ENCODE measurements at regions not wholly inside any gene's neighbourhood (a gene's known extent, or its start where the extent isn't known, plus 50 kb on each side); places are given as distances from the start of the nearest gene placed in this dataset.

DNA sequence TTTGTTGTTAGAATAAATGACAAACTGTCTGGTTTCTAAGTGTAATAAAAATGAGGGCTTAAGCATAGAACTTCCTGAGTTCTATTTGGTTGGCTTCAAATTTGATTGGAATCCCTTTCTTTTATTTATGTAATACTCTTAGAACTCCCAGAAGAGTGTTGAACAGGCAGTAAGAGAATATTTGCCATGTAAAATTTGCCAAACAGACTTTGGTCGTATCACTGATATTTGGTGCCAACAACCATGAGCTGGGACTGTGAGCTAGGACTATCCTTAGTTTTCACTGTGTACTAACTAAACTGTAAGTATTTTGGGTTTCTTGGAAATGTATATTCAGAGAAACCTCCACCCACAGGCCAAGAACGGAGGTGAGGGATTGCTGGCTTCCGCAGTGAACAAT, 971.2 kb upstream of the SOX9 start:
- Histone ChIP-seq H3K27ac (no peak overlapping the region), H3K36me3 (no peaks in the 10 kb centered on the region), H3K4me1 (no peaks in the 10 kb centered on the region), H3K27me3 (no peaks in the 10 kb centered on the region), H3K4me3 (no peak overlapping the region), H3K9me3 (no peaks in the 10 kb centered on the region)
- DNase-seq: no peak
- TF ChIP-seq CTCF (IDR thresholded peaks at IDR 0.05) (no peak), POLR2A (IDR thresholded peaks at IDR 0.05) (no peak)

DNA sequence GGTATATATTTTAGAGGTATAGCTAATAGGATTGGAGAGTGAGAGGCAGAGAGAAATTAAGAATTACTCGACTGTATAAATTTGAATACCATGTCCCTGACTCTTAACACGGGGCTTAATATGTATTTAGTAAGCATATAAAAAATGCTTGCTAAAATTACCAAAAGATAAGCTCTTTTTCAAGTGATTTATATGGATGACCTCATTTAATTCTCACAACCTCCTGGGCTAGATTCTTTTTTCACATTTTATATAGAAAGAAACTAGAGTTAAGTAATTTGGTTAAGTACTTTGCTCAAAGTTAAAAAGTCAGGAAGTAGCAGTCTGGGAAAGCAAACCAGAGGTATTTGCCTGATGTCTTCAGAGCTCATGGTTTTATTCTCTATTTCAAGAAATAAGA, 963.5 kb upstream of the SOX9 start:
- no peaks in the 10 kb centered on the region for H3K9me3 ChIP-seq
- no peak for DNase-seq
- H3K27me3 ChIP-seq: no peaks in the 10 kb centered on the region
- H3K4me1 ChIP-seq: no peaks in the 10 kb centered on the region
- no peak overlapping the region for H3K4me3 ChIP-seq
- H3K27ac ChIP-seq: no peak overlapping the region
- TF ChIP-seq POLR2A (IDR thresholded peaks at IDR 0.05) (no peak), CTCF (IDR thresholded peaks at IDR 0.05) (no peak)
- H3K36me3 ChIP-seq: no peaks in the 10 kb centered on the region

DNA sequence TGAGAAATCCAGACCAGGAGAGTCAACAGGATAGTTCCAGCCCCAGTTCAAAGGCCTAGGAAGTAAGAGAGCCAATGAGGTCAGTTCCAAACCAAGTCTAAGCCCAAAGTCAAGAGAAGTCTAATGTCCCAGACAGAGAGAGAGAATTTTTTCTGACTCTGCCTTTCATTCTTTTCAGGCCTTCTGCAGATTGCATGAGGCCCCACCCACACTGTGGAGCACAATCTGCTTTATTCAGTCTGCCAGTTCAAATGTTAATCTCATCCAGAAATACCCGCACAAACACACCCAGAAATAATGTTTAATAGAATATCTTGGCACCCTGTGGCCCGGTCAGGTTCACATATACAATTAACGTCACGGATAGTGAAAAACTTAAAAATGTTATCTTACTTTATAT, 962.4 kb upstream of the SOX9 start:
- no peak overlapping the region for H3K27ac ChIP-seq
- H3K9me3 ChIP-seq: no peaks in the 10 kb centered on the region
- H3K27me3 ChIP-seq: no peaks in the 10 kb centered on the region
- TF ChIP-seq CTCF (IDR thresholded peaks at IDR 0.05) (no peak), POLR2A (IDR thresholded peaks at IDR 0.05) (no peak)
- DNase-seq: no peak
- no peak overlapping the region for H3K4me3 ChIP-seq
- no peaks in the 10 kb centered on the region for H3K4me1 ChIP-seq
- H3K36me3 ChIP-seq: no peaks in the 10 kb centered on the region

- TF ChIP-seq POLR2A (IDR thresholded peaks at IDR 0.05) (no peak), CTCF (IDR thresholded peaks at IDR 0.05) (no peak)
- Histone ChIP-seq H3K4me3 (no peak overlapping the region), H3K27me3 (no peaks in the 10 kb centered on the region), H3K36me3 (no peaks in the 10 kb centered on the region), H3K9me3 (no peaks in the 10 kb centered on the region), H3K27ac (no peak overlapping the region), H3K4me1 (no peaks in the 10 kb centered on the region)
- DNase-seq: no peak
These were observed 957.6 kb upstream of the SOX9 start for GRCh38 chr17:71163121-71163812.

GRCh38 chr17:71163813-71164122, 957.1 kb upstream of the SOX9 start:
- Histone ChIP-seq H3K4me1 (no peaks in the 10 kb centered on the region), H3K36me3 (no peaks in the 10 kb centered on the region), H3K9me3 (no peaks in the 10 kb centered on the region), H3K27me3 (no peaks in the 10 kb centered on the region), H3K4me3 (no peak overlapping the region), H3K27ac (no peak overlapping the region)
- DNase-seq: no peak
- TF ChIP-seq CTCF (IDR thresholded peaks at IDR 0.05): no peak
- no peak for TF ChIP-seq POLR2A (IDR thresholded peaks at IDR 0.05)

DNA sequence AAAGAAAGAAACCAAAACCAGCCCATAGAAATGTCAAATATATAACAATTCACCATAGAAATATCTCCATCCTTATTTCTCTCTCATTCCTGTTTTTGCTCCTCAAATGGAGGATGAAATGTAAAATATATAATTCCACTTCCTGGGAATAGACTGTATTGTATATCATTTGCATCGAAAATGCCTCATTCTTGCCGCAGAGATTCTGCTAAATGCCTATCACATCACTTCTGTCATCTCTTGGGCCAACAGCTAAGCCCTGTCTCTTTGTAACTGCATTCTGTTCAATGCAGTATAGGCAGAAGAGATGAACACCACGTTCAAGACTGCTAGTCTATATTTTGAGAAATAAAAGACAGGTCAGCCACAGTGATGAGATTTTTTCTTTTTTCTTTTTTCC, 956.3 kb upstream of the SOX9 start:
- Histone ChIP-seq H3K36me3 (no peaks in the 10 kb centered on the region), H3K9me3 (no peaks in the 10 kb centered on the region), H3K27me3 (no peaks in the 10 kb centered on the region), H3K4me3 (no peak overlapping the region), H3K4me1 (no peaks in the 10 kb centered on the region), H3K27ac (no peak overlapping the region)
- TF ChIP-seq POLR2A (IDR thresholded peaks at IDR 0.05) (no peak), CTCF (IDR thresholded peaks at IDR 0.05) (no peak)
- DNase-seq: no peak

Measured in Peyer's patch (tissue), 4 donors.